Right cardiac atrium (tissue), 5 donors: ENCODE measurements at regions not wholly inside any gene's neighbourhood (a gene's known extent, or its start where the extent isn't known, plus 50 kb on each side); places are given as distances from the start of the nearest gene placed in this dataset.

ENCODE experiments used
- ATAC-seq, 2 donors: fragments of 200-7000 bp; cut with Tn5 transposase; one replicate each; pipeline versions ENCODE4 v1.8.0 to v1.9.1; 2020; ENCODE audit warnings: moderate library complexity in 2 of 2, mild to moderate bottlenecking in 1 of 2
- DNase-seq, 3 donors: peaks; one replicate each; pipeline ENCODE4 v3.0.0-alpha.2; 2020
- H3K27ac ChIP-seq: one replicate; pipeline ENCODE4 v1.5.1; 2013; ENCODE audit warnings: mild to moderate bottlenecking, low read length, control low read depth, moderate library complexity
- H3K27me3 ChIP-seq: one replicate; pipeline ENCODE4 v1.6.1; 2013; ENCODE audit not compliant: control insufficient read depth, insufficient read depth
- H3K4me1 ChIP-seq: one replicate; pipeline ENCODE4 v1.6.1; 2013; ENCODE audit warnings: low read length; ENCODE audit not compliant: control insufficient read depth, insufficient read depth
- H3K4me3 ChIP-seq: one replicate; pipeline ENCODE4 v1.5.1; 2013; ENCODE audit warnings: low read length, control low read depth
- H3K9me3 ChIP-seq: one replicate; pipeline ENCODE4 v1.6.1; 2013; ENCODE audit warnings: low read length; ENCODE audit not compliant: control insufficient read depth
- WGBS: extraction: QIAGEN DNeasy Blood & Tissue Kit; methylation state at CpG from one replicate; pipeline ENCODE4 v1.1.7; 2013; 5-methylcytosine and 5-hydroxymethylcytosine counted together
- intact Hi-C, 4 donors: fragments of 100-400 bp; cut with DNase I; formaldehyde crosslinking; loops; one replicate each; pipeline versions ENCODE4 v1.11.0 to v1.14.0; 2022 to 2023
- donor health status: healthy with polysubstance abuse.
- donor health status: DM: no; HTN: yes; CAD: no.
- donor health status: DM: no; HTN: no; CAD: no.
- donor health status: DM: no; HTN: yes; CAD: no; lungs with severe emphysema.
- donor health status: DM: yes; HTN: yes; CAD: no.

GRCh38 chr4:145316897-145317574 lies 136.6 kb upstream of the OTUD4 start:
- Histone ChIP-seq H3K9me3 (no peaks in the 10 kb centered on the region), H3K27me3 (peaks cover 2% of the 10 kb centered on the region), H3K27ac (no peak overlapping the region), H3K4me3 (no peak overlapping the region), H3K4me1 (no peaks in the 10 kb centered on the region)
- DNase-seq (no peak), ATAC-seq (no peak)
- intact Hi-C loops, result no loop called here
- 88% methylated on average over 2 of the region's 2 CpGs for WGBS

GRCh38 chr4:145315811-145316225 lies 135.4 kb upstream of the OTUD4 start:
- no peak for ATAC-seq
- intact Hi-C loops, result no loop called here

GRCh38 chr4:145308598-145308997 lies 128.2 kb upstream of the OTUD4 start:
- peaks cover 2% of the 10 kb centered on the region for H3K4me1 ChIP-seq
- no peak overlapping the region for H3K27ac ChIP-seq
- intact Hi-C loops, result no loop called here
- no peaks in the 10 kb centered on the region for H3K9me3 ChIP-seq
- ATAC-seq (no peak), DNase-seq (no peak)
- no peak overlapping the region for H3K4me3 ChIP-seq
- no peaks in the 10 kb centered on the region for H3K27me3 ChIP-seq
- WGBS, result 58% methylated on average over 3 of the region's 3 CpGs

More at GRCh38 chr4:145315811-145316225, 135.4 kb upstream of the OTUD4 start:
- Histone ChIP-seq H3K27ac (no peak overlapping the region), H3K27me3 (peaks cover 2% of the 10 kb centered on the region), H3K4me1 (no peaks in the 10 kb centered on the region), H3K9me3 (no peaks in the 10 kb centered on the region), H3K4me3 (no peak overlapping the region)
- no peak for DNase-seq

DNA sequence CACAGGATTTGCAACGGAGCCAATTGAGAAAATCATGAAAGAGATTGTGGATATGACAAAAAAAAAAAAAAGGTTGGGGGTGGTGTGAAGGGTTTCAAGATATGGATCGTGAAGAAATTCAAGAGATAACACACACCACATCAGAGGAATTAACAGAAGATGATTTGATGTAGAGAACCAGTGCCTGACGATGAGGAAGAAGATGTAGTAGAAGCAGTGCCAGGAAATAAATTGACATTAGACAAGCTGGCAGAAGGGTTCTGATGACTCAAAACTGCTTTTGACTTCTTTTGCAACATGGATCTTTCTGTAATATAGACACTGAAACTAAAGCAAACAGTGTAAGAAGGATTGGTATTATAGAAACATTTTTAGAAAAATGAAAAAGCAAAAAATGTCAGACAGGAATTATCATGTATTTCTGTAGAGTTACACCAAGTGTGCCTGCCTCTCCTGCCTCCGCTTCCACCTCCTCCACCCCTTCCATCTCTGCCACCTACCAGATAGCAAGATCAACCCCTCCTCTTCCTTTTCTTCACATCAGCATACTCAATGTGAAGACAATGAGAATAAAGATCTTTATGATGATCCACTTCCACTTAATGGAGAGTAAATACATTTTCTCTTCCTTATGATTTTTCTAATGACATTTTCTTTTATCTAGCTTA lies 127.5 kb upstream of the OTUD4 start:
- peaks cover 2% of the 10 kb centered on the region for H3K4me1 ChIP-seq
- ATAC-seq, result no peak
- no peak overlapping the region for H3K4me3 ChIP-seq
- H3K27me3 ChIP-seq, result no peaks in the 10 kb centered on the region
- no peak overlapping the region for H3K27ac ChIP-seq
- intact Hi-C loops, result no loop called here
- 65% methylated on average over 4 of the region's 4 CpGs for WGBS
- no peaks in the 10 kb centered on the region for H3K9me3 ChIP-seq
- DNase-seq, result no peak

GRCh38 chr4:145307120-145307519 lies 126.7 kb upstream of the OTUD4 start:
- no peaks in the 10 kb centered on the region for H3K27me3 ChIP-seq
- H3K9me3 ChIP-seq, result no peaks in the 10 kb centered on the region
- no peak for DNase-seq
- no peak overlapping the region for H3K4me3 ChIP-seq
- 67% methylated on average over 1 of the region's 1 CpG for WGBS
- H3K27ac ChIP-seq, result no peak overlapping the region
- intact Hi-C loops, result no loop called here
- ATAC-seq, result no peak
- H3K4me1 ChIP-seq, result peaks cover 2% of the 10 kb centered on the region

DNA sequence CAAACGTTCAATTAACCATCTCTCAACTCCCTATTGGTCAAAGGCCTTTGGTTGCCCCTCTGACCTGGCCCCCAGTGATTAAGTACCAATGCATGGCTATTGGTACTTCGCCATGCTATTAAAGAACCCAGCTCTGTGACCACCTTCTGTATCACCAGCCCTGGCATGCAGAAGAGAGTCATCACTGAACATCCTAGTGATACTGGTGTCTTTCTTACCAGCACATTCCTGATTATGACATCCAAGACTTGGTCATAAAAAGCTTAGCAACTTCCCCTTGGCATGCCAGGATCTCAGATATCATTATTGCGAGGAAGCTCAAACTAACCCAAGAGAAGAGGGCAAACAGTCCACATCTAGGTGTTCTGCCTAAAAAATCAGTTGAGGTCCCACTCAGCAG lies 122.3 kb upstream of the OTUD4 start:
- no peak for ATAC-seq
- 83% methylated on average over 3 of the region's 3 CpGs for WGBS

DNA sequence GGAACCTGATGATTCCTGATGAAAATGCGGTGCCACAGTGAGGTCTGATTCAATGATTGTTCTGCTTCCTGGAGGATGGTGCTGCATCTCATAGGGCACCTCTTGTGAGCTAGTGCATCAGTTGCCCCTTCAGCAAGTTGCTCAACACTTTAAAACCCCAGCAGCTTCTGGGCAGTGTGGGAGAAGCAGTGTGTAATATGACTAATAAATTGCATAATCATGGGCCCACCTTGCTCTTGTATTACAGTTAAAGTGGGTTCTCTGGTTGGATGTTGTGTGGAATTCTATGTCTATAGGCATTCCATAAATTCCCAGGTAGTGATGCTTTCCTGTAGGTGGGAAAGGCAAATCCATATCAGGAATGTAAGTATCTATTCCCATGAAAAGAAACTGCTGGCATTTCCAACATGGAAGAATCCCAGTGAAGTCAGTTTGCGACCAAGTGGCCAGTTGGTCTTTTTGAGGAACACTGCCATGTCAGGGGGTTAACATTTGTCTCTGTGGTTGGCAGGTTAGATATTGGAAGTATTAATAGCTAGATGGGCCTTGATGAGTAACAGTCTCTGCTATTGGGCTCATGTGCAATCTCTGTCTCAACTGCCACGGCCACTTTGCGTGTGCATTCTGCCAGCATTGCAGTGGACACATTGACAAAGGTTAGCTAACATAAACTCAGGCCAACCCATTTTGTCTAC lies 121.1 kb upstream of the OTUD4 start:
- intact Hi-C loops, result no loop called here

More for the DNA sequence above, 122.3 kb upstream of the OTUD4 start:
- Histone ChIP-seq H3K4me3 (no peak overlapping the region), H3K27me3 (no peaks in the 10 kb centered on the region), H3K9me3 (no peaks in the 10 kb centered on the region), H3K4me1 (peaks cover 2% of the 10 kb centered on the region), H3K27ac (no peak overlapping the region)
- intact Hi-C loops, result no loop called here
- DNase-seq, result no peak

DNA sequence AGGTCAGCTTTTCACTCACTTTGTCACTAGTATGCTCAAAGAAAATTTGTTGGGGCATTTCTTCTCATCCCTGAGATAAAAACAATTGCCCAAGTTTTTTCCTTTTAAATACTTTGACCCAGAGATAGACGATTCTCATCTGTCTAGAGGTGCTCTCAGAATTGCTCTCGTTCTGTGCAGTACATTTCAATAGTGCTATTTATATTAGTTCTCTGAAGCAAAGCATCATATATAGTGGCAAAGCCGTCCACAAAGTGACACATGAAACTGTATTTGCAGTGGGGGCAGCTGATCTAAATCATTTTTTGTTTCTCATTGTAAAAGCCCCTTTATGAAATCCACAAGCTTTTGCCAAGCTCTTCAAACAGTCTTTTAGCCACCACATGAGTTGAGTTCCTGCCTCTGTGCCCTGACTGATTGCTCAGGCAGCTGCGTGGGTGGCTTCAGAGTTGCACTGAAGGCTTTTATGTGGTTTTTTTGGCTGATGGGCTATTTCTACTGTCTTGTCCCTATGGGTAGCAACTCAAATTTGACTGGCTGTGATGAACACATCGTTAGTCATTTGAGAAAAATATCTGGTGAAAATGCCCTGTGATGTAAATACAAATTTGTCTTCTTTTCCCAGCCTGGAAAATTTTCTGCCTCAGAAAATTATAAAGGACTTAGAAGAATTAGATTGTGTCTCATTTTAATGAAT lies 119.1 kb upstream of the OTUD4 start:
- intact Hi-C loops, result no loop called here
- Histone ChIP-seq H3K4me1 (no peaks in the 10 kb centered on the region), H3K27ac (no peak overlapping the region), H3K9me3 (no peaks in the 10 kb centered on the region), H3K4me3 (no peak overlapping the region), H3K27me3 (no peaks in the 10 kb centered on the region)
- WGBS, result 71% methylated on average over 5 of the region's 5 CpGs
- ATAC-seq (no peak), DNase-seq (no peak)

More for the DNA sequence above, 121.1 kb upstream of the OTUD4 start:
- DNase-seq (no peak), ATAC-seq (no peak)
- H3K27ac ChIP-seq, result no peak overlapping the region
- no peaks in the 10 kb centered on the region for H3K9me3 ChIP-seq
- 96% methylated on average over 4 of the region's 4 CpGs for WGBS
- no peaks in the 10 kb centered on the region for H3K27me3 ChIP-seq
- peaks cover 2% of the 10 kb centered on the region for H3K4me1 ChIP-seq
- H3K4me3 ChIP-seq, result no peak overlapping the region

- DNase-seq (no peak), ATAC-seq (no peak)
- 65% methylated on average over 2 of the region's 2 CpGs for WGBS
- Histone ChIP-seq H3K9me3 (no peaks in the 10 kb centered on the region), H3K4me3 (no peak overlapping the region), H3K27ac (no peak overlapping the region), H3K4me1 (no peaks in the 10 kb centered on the region), H3K27me3 (no peaks in the 10 kb centered on the region)
- intact Hi-C loops, result no loop called here
Observed at GRCh38 chr4:145298885-145299284, 118.5 kb upstream of the OTUD4 start.

DNA sequence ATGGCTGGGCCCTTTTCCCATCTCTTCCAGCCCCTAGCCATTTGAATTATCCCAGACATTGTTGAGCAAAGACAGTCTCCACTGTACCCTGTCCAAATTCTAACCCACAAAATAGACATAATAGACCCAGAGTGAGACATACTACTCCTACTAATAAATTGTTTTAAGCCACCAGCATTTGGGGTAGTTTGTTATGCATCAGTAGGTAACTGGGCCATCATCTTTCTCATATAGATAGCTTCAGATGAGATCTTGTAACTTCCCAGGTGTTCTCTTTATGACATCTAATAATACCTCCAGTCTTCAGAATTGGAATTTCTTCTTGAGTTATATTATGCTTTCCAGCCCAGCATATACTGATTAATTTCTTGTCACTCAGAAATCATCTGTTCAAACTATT lies 117.2 kb upstream of the OTUD4 start:
- H3K4me1 ChIP-seq, result no peaks in the 10 kb centered on the region
- no peak for ATAC-seq
- intact Hi-C loops, result no loop called here

GRCh38 chr4:145295547-145295946 lies 115.2 kb upstream of the OTUD4 start:
- H3K4me1 ChIP-seq, result no peaks in the 10 kb centered on the region
- H3K27ac ChIP-seq, result no peak overlapping the region
- no peaks in the 10 kb centered on the region for H3K9me3 ChIP-seq
- no peak for DNase-seq
- ATAC-seq, result no peak
- WGBS, result 91% methylated on average over 1 of the region's 1 CpG
- H3K4me3 ChIP-seq, result no peak overlapping the region
- intact Hi-C loops, result no loop called here
- no peaks in the 10 kb centered on the region for H3K27me3 ChIP-seq

More for the DNA sequence above, 117.2 kb upstream of the OTUD4 start:
- no peak for DNase-seq
- no peaks in the 10 kb centered on the region for H3K27me3 ChIP-seq
- no peak overlapping the region for H3K27ac ChIP-seq
- no peaks in the 10 kb centered on the region for H3K9me3 ChIP-seq
- no peak overlapping the region for H3K4me3 ChIP-seq
